ENCODE measurements at regions not wholly inside any gene's neighbourhood (a gene's known extent, or its start where the extent isn't known, plus 50 kb on each side); places are given as distances from the start of the nearest gene placed in this dataset.
"Not testable (repeated sequence)": the region's sequence is repeated elsewhere in the genome, so short reads cannot be mapped to it uniquely, and the experiment has no call there.

DNA sequence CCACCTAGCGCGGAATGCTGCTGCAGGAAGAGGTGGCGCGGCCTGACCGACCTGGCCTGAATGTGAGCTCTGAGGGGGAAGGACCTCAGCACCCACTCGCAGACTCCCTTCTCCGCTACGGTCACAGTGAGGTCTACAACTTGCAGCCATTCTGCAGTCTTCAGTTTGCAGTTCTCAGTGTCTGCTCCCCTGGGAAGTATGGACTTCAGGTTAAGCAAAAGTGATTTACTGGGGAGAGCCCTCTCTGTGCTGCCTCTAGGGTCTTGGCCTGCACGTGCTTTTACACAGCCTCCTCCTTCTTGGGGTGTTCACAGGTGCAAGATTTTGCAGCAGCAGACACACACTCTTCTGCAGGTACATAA lies 296.0 kb downstream of the OMA1 start:
- no peak for DNase-seq

DNA sequence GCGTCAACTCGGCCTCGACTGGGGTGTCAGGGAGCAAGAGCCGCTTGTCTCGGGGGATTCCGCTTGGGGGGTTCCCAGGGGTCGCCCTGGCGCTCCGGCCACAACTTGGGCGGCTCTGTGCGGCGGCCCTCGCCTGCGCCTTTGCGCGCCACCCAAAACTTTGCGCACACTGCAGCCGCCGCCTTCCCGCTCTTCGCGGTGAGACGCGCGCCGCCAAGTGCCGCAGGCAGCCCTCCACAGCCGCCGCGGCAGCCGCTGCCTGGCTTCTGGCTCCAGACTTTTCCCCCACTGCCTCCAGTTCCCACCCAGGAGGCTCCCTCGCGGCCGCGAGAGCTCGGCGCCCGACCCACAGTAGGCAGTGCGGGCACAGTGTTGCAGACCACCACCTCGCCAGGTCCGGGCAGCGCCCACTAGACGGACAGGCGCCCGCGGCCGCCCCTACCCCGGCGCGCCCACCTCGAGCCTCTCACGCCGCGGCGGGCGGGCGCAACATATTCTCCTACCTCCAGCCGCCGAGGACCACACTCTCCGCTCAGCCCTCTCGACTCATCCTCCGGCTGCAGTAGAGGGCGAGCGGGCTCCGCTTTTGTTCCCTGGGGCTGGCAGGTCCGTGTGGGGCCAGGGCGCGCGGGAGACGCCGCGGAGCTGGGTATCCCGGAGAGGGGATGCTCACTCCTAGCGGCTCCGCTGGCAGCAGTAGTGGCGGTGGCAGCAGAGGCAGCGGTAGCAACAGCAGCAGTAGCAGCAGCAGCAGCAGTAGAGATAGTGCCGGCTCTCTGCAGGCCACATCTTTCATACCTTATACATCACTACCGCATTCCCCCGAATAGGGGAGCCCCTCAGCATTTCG lies 296.6 kb downstream of the OMA1 start:
- no peak for DNase-seq

DNA sequence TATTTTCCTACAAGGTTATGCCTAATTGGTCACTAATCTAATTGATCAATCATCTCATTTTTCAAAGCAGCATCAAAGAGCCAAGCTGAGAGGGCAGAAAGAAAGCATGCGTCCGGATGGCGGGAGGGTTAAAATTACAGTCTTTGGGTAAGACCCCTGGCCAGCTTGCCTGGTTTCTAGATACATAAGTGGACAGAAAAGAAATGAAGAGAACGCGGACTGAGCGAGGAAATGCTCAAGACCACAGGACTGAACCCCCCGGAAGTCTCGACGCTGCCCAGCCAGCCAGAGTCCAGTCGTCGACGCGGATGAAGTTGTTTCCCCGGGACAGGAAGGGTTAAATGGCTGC lies 297.2 kb downstream of the OMA1 start:
- DNase-seq = no peak

DNA sequence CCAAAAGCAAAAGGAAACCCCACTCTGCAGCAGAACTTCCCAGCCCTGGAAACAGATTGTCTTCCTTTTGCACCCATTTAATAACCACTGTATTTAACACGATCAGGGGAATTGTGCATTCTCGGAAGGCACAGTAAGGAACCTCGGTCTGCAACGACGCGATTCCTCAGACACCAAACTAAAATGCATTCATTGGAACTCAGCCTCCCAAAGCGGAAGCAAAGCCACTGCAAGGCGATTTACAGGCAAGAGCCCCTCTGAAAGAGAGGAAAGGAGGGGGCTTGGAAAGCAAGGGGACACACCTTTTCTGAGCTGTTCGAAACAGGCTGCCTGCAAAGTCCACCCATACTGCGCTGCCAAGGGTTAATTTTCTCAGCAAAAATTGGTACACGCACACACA lies 297.7 kb downstream of the OMA1 start:
- DNase-seq = no peak

DNA sequence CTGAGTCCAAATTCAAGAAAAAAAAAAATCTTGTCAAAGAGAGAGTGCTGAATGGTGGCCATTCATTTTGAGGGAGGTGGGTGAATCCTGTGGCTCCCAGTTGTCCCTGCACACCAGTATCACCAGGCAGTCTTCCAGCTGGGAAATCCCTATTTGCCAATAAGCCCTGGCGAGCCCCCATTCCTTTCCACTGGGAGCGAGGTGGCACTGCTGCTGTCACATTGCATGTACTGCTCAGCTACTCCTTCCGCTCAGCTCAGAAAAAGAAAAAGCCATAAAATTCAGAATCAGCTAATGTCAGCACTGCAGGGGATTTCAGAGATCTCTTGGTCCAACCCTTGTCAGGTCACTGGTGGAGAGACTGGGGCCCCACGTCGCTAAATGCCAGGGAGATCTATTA lies 298.5 kb downstream of the OMA1 start:
- no peak for DNase-seq

DNA sequence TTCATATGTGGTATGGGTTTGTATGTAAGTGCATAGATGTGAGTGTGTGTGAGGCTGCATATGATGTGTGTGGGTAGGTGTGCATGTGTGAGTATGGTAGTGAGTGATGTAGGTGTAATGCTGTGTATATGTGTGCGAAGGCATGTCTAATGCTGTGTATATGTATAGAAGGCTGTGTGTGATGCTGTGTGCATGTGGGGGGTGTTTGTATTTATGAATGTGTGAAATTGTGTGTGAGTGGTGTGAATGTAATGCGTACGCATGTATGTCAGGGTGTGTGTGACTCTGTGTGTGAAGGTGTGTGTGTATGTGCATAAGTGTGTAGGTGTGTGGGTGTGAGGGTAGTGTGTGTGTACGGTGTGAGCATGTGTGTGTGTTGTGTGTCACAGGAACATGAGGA lies 300.0 kb downstream of the OMA1 start:
- no peak for DNase-seq

DNA sequence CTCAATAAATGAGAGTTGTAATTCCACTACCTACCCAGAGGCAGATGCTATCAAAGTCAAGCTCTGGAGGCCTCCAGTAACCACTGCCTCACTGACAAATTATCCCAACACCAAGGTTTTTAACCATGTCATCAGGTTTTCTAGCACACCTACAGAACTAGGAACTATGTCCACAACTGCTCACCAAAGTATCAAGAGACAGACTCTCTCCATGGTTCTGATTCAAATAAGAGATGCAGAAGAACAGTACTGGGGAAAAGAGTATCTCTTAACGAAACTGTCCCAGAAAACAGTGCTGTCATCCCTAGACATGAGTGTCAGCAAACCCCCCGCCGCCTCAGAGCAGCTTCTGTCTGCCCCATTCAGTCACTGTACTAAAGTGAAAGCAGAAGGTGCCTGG lies 301.7 kb downstream of the OMA1 start:
- no peak for DNase-seq

DNA sequence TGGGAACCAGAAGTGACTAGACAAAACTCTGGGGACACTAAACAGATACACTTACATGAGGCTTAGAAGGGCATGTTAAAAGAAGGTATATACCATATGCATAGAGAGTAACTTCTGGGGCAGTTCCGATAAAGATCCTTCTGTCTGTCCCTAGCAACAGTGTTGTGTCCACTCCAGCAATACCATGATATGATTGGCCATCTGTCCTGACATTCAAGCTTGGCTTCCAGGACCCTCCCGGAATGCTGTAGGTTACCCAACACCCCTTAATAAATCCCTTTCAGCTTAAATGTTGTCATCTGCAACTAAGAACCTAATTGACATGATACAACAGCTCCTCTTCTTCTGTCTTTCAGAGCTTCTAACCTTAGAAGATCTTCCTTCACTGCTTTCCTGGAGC lies 307.7 kb downstream of the OMA1 start:
- no peak for DNase-seq

DNA sequence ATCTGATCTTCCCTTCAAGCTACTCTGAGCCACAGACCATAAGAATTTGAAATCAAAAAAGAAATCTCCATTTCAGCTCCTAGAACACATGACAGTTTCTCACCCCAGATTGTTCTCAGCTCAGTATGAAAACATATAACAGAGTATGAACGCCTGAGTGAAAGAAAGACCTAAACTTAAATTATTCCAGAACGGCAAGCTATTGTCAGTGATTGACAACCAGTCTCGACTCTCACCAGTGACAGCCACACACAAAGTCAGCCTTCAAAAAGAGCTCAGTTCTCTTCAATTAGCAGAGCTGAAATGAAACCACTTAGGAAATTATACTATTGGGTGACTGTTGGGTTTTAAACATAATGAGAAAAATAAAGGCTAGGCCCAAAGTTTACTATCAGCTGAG lies 312.8 kb downstream of the OMA1 start:
- DNase-seq = no peak

DNA sequence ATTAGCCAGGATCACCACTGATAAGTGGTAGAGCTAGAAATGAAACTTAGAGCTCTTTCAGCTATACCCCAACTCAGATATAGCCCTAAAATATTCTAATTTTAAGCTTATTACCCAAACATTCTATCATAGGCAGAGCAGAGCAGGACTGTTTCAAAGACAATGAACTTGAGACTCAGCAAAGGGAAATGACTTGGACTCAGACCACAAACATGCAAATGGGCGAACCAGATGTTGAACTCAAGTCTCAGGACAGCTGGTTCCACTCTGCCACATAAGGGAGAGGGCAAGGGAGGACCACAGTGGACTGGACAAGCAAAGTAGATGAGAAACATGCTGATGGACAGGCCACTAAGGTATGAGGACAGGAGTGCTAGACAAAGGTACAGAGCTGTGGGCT lies 315.3 kb downstream of the OMA1 start:
- no peak for DNase-seq

DNA sequence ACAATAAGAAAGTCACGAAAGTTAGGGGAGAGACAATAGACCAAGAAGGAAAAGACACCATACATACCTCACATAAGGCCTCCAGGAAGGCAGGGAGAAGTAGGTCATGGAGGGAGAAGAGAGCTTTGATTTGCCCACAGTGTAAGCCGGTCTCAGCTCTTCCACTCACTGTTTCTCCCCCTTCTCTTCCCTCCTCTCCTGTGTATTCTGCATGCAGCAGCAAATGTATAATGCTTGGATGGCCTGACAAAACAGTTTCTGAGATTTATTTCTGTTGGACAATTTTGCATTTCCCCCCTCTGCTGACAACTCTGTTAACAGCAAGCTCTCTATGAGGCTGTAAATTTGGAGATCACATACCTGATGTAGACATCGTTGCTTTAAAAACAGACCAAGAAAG lies 318.9 kb downstream of the OMA1 start:
- DNase-seq = no peak

DNA sequence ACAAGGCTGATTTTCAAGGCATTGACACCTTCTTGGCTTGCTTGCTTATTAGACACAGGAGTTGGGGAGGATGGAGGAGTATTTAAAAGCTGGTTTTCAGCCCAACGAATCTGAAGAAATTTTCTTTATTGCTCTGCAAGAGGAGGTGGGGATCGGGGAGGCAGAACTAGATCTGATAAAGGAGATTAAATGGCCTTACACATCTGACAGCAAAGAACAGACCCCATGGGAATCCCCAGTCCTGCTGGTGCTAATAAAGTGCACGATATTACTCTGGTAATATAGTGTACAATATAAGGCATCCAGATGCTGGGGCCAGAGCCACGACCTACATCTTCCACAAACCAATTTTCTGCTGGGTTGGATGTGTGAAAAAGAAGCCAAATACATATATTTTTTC lies 323.0 kb downstream of the OMA1 start:
- no peak for DNase-seq

DNA sequence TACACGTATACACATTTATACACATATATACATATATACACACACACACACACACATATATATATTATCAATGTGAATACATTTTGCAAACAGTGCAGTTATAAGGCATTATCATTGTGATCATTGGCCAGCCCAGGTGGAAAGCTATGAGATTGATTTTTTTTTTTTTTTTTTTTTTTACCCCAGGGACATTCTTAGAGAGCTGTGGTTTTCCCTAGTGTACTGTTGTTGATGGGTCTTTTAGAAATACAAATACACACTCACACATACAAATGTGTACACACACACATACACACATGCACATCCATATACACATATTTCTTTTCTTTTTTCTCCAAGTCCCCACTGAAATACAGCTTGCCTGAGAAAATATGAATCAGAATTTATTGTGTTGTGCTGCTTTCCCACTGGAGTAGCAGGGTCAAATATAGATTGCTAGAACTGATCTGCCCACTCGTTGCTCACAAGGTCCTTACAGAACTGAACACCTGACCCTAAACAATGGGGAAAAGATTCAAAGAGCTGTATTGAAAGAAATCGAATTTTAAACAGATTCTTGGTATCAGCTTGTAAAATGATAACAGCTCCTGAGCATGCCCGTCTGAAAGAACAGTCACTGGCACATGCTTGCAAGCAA lies 325.6 kb downstream of the OMA1 start:
- no peak for DNase-seq

DNA sequence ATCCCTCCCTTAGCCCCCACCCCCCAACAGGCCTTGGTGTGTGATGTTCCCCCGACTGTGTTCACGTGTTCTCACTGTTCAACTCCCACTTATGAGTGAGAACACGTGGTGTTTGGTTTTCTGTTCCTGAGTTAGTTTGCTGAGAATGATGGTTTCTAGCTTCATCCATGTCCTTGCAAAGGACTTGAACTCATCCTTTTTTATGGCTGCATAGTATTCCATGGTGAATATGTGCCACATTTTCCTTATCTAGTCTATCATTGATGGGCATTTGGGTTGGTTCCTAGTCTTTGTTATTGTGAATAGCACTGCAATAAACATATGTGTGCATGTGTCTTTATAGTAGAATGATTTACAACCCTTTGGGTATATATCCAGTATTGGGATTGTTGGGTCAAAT lies 330.4 kb downstream of the OMA1 start:
- DNase-seq = not testable (repeated sequence)

DNA sequence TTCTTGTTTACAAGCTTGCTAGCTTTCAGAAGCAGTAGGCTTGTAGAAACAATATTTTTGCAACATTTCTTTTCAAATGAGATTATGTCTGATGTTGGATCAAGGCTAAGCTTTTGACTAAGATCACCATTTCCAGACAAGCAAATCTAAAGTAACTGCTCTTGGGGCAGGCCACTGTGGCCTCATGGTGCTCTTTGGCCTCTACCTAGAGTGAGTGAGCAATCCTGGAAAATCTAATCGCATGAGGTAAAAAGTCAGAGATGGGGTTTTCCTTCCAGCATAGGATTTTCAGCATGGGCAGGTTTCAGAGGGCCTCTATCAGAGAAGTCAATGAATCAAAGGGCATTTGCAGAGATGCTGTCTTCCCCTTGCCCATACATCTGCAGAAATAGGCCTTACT lies 331.9 kb downstream of the OMA1 start:
- no peak for DNase-seq

DNA sequence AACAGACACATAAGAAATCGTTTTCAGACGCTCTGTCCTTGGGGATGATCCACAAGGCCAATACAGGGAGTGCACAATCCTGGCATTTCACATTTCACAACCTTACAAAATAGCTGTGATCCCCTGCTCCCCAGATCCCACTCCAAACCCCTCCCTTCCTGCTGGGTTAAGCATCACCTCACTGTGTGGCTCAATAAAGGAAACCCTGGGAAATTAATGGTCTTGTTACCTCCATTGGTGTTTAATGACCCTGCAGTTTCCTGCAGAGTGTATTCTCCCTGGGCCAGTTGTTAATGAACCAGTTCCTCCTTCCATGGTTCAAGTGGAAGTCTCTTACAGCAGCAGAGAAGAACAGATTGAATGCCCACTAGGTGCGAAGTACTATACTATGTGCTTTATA lies 334.7 kb downstream of the OMA1 start:
- DNase-seq = no peak

DNA sequence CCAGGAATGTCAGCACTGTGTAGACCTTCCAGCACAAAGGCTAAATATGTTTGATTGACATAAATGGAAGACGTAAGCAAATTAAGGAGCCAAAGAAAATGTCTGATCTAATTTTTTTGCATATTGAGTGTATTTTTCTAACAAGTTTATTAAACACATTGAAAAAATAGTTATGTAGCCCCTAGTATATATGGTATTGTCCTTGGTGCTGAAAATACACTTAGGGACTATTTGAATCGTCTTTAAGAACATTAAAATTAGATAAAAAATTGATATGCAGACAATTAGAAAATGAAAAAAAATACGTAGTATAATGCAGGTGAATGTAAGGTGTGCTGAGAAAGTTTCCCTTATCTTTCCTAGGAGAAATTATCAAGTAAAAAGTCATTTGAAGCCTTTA lies 337.0 kb downstream of the OMA1 start:
- DNase-seq = no peak

DNA sequence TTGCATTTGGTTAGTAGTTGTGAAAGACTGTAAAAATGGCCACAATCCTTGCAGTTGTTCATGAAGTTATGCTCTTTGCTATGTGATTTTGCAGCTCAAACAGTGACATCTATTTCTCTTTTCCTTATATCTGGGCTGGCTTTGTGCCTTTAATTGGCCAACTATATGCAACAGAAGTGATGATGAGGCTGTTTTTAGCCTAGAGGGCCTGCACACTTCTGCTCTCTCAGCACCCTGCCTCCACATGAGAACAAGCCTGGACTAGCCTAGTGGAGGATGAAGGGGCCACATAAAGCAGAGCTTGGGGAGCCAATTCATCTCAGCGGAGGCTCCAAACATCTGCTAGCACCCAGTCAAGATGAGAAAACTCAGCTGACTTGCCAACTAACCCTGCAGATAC lies 339.8 kb downstream of the OMA1 start:
- DNase-seq = no peak

DNA sequence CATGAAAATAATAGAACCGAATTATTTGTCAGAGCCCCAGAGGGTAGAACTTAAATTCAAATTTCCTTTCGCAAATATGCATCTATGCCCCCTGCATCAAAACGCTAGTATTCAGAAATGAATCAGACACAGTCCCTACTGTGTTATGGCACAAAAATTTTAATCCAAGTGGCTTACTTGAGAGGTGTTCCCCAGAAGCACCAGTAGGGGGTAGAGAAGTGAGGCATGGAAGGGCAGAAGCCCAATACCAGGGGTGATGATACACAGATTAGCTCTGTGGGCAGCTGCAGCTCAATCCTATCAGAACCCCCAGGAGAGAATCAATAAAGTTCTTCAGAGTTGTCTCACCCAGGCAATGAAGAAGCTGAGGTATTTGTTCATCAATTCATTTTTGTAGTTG lies 342.2 kb downstream of the OMA1 start:
- no peak for DNase-seq

DNA sequence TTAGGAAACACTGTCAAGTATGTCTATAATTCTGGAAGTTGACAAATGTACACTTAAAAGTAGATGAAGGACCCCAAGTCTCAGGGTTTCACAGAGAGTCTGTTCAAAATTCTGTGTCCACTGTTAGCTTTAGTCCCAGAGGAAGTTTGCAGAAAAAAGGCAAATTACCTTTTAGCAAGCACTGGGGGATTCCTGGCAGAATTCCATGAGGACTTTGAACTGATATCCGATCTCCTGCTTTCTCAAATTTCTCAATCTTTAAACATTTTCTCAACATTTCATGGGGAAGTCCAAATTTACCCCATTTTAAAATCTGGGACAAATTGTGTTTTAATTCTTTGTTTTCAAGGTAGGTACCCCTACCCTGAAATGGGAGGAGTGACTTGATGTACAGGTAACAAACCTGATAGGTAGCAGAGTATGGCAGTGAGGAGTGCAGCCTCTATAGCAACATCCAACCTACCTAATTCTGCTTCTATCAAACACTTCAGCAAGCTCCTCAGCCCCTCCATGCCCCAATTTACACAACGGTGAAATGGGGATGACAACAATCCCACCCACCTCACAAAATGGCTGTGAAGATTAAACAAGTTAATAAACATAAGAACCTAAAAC lies 344.9 kb downstream of the OMA1 start:
- no peak for DNase-seq

DNA sequence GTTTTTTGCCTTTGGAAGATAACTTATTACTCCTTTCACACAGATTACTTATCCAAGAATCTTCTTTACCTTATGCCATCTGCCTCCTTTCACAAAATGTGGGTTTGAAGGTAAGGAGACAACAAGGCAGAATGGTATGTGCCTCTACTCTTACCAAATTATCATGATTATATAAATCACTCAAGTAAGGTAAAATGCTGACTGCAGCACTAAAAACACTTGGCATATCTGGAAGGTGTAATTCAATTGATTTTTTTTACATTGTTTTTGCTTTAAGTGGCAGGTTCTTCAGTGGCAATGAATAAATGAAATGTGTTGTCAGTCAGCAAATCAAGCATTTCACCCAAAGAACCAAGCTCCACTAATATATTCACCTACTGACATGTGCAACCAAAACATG lies 346.1 kb downstream of the OMA1 start:
- no peak for DNase-seq

DNA sequence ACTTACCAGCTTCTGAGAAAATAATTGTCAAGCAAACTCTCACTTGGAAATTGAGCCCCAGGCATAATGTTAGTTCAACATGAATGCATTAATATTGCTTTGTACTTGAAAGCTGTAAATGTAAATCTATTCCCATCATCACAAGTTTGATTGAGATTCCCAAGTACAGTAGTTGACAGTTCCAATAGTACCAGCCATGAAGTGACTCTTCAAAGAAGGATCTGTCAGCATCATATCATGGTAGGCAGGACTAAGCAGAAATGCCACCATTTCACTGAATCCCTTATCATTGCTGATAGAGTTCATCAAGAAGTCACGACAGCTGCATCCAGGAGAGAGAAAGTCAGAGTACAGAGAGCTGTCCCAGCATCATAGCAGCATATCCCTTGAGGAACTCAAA lies 348.7 kb downstream of the OMA1 start:
- no peak for DNase-seq

DNA sequence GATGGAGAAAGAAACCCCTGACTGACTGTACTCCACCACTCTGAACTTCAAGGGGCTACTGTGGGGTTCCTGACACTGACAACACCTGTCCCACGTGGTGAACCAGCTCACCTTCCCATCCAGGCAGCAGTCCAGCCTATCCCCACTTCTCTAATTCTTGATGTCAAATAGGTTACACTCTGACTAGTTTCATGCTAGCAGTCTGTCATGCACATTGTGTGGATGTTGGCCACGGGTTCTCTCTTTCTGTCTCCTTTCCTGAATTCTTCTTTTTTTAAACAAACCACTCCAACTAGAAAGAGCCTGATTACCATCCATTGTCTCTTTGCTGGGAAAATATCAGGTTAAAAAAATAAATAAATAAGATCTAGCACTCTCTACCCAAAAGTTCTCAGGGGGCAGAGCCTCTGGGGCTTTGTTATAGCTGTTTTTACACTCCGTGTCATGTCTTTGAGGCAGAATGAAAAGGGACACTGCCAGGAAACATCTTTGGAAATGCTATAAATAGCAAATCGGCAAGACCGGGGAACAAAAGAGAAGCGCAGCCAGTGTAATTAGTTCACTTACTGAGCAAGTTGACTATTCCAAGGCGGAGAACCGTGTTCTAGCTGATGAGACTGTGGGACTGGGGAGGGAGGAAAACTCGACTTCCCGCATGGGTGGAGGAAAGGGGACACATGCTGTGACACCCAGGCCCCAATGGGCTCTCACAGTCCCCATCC lies 356.1 kb downstream of the OMA1 start:
- no peak for DNase-seq

DNA sequence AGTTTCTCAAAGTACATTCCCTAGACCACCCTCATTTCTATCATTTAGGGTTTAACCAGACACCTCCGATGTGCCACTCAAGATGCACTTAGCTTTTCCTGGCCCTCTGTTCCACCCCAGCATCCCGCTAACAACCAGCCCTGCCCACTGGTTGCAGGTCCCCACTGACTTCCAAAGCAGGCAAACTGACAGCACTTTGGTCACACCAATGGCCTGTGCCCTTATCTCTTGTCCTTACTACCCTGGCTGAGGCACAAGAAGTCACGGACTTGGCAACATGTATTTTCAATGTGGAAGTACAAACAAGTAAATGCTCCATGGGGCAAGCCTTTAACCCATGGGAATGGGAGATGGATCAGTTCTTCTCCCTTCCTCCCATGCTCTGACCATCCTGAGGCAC lies 357.1 kb downstream of the OMA1 start:
- DNase-seq = no peak
